WTC11 (cell line): ENCODE measurements at regions not wholly inside any gene's neighbourhood (a gene's known extent, or its start where the extent isn't known, plus 50 kb on each side); places are given as distances from the start of the nearest gene placed in this dataset.

Source experiments
- ATAC-seq: fragments of 200-7000 bp; cut with Tn5 transposase; 2 replicates; pipeline ENCODE4 v1.10.0; 2021; ENCODE audit warnings: mild to moderate bottlenecking, moderate library complexity
- CTCF ChIA-PET: fragments of 300-600 bp; sonication (Branson Sonifier 250); formaldehyde crosslinking; loops from one replicate; lab custom pipeline; 2021; ENCODE audit warnings: antibody characterized with exemption; lab: Charles Lee
- POLR2A ChIA-PET: fragments of 350-600 bp; sonication (Branson Sonifier 250); formaldehyde crosslinking; loops from one replicate; lab custom pipeline; 2021; ENCODE audit warnings: antibody characterized with exemption; lab: Charles Lee
- DNase-seq: peaks from one replicate; pipeline ENCODE4 v3.0.0; 2021; ENCODE audit warnings: low spot score
- H3K27ac Mint-ChIP-seq: 2 replicates; pipeline ENCODE4 v1.8.0; 2021; ENCODE audit warnings: mixed read lengths
- H3K27me3 Mint-ChIP-seq: 2 replicates; pipeline ENCODE4 v1.8.0; 2021; ENCODE audit warnings: low read depth, mild to moderate bottlenecking, moderate library complexity, mixed read lengths
- H3K36me3 Mint-ChIP-seq: 2 replicates; pipeline ENCODE4 v1.8.0; 2021; ENCODE audit warnings: mixed read lengths
- H3K4me1 Mint-ChIP-seq: 2 replicates; pipeline ENCODE4 v1.8.0; 2022; ENCODE audit warnings: mixed read lengths
- H3K4me3 Mint-ChIP-seq: 2 replicates; pipeline ENCODE4 v1.8.0; 2021; ENCODE audit warnings: mild to moderate bottlenecking, moderate library complexity, mixed read lengths
- H3K9me3 Mint-ChIP-seq: 2 replicates; pipeline ENCODE4 v1.8.0; 2021; ENCODE audit warnings: mixed read lengths
- CREB1 ChIP-seq: sonication (generic); formaldehyde crosslinking; IDR thresholded peaks from 2 replicates; pipeline ENCODE4 v1.8.0; 2023; ENCODE audit warnings: mild to moderate bottlenecking, missing genetic modification reagents
- E2F1 ChIP-seq: sonication (generic); formaldehyde crosslinking; IDR thresholded peaks from 2 replicates; pipeline ENCODE4 v1.8.0; 2022; ENCODE audit warnings: mild to moderate bottlenecking, missing genetic modification reagents
- JAZF1 ChIP-seq: fragments of 250-450 bp; sonication (Bioruptor Pico); IDR thresholded peaks from 2 replicates; pipeline ENCODE4 v1.9.0; 2021; ENCODE audit warnings: moderate library complexity, mild to moderate bottlenecking, inconsistent platforms
- NFATC4 ChIP-seq: fragments of 250-450 bp; sonication (Bioruptor Pico); IDR thresholded peaks from 2 replicates; pipeline ENCODE4 v1.9.0; 2021; ENCODE audit warnings: mild to moderate bottlenecking
- NFE2L1 ChIP-seq: sonication (generic); formaldehyde crosslinking; IDR thresholded peaks from 2 replicates; pipeline ENCODE4 v1.8.1; 2023; ENCODE audit warnings: missing genetic modification reagents
- ZBTB43 ChIP-seq: sonication (generic); formaldehyde crosslinking; IDR thresholded peaks from 2 replicates; pipeline ENCODE4 v1.8.1; 2023; ENCODE audit warnings: mild to moderate bottlenecking, missing genetic modification reagents
- ZMAT4 ChIP-seq: fragments of 250-450 bp; sonication (Bioruptor Pico); IDR thresholded peaks from 2 replicates; pipeline ENCODE4 v1.9.0; 2021; ENCODE audit warnings: mild to moderate bottlenecking
- ZNF121 ChIP-seq: sonication (generic); formaldehyde crosslinking; IDR thresholded peaks from 2 replicates; pipeline ENCODE4 v1.8.0; 2023; ENCODE audit warnings: missing genetic modification reagents
- ZNF263 ChIP-seq: sonication (generic); formaldehyde crosslinking; IDR thresholded peaks from 2 replicates; pipeline ENCODE4 v1.8.1; 2022; ENCODE audit warnings: low read depth, mild to moderate bottlenecking, moderate library complexity, missing genetic modification reagents
- ZNF396 ChIP-seq: fragments of 250-450 bp; sonication (Bioruptor Pico); IDR thresholded peaks from 2 replicates; pipeline ENCODE4 v1.8.0; 2021; ENCODE audit warnings: mild to moderate bottlenecking, moderate library complexity, borderline replicate concordance
- ZNF671 ChIP-seq: fragments of 250-450 bp; sonication (Bioruptor Pico); IDR thresholded peaks from 2 replicates; pipeline ENCODE4 v1.8.0; 2021; ENCODE audit warnings: mild to moderate bottlenecking
- TF ChIP-seq, protein P1 (sequence below): sonication (generic); formaldehyde crosslinking; IDR thresholded peaks from 2 replicates; pipeline ENCODE4 v1.8.0; 2022; ENCODE audit warnings: mild to moderate bottlenecking, missing genetic modification reagents
- TF ChIP-seq, protein P2 (sequence below): sonication (generic); formaldehyde crosslinking; IDR thresholded peaks from 2 replicates; pipeline ENCODE4 v1.8.1; 2023; ENCODE audit warnings: mild to moderate bottlenecking, moderate library complexity, missing genetic modification reagents
- TF ChIP-seq, protein P3 (sequence below): sonication (generic); formaldehyde crosslinking; IDR thresholded peaks from 2 replicates; pipeline ENCODE4 v1.8.0; 2023; ENCODE audit warnings: mild to moderate bottlenecking, missing genetic modification reagents
- TF ChIP-seq, protein P4 (sequence below): fragments of 250-450 bp; sonication (Bioruptor Pico); IDR thresholded peaks from 2 replicates; pipeline ENCODE4 v1.8.0; 2021; ENCODE audit warnings: mild to moderate bottlenecking
- TF ChIP-seq, protein P5 (sequence below): fragments of 250-450 bp; sonication (Bioruptor Pico); IDR thresholded peaks from 2 replicates; pipeline ENCODE4 v1.9.0; 2021; ENCODE audit warnings: mild to moderate bottlenecking, borderline replicate concordance

DNA sequence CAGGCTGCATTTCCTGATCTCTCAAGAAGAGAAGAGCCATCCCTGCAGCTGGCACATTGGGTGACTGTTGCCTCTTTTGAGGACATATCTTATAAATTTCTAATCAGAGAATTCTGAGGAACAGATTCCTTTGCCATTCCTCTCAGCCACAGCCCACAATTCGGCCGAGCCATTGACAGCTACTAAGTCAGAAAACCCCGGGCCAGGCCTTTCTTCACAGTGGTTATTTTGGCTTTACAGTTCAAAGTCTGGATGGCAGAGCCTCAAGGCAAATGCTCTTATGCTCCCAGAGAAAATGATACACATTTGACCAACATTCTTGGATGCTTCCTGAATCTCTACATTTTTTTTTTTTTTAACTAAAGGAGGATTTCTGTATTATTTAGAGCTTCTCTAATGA lies 138.4 kb upstream of the FRMD6 start:
- CTCF ChIA-PET = no interaction called here
- no peak overlapping the region for H3K27ac Mint-ChIP-seq
- no peaks in the 10 kb centered on the region for H3K9me3 Mint-ChIP-seq
- H3K4me1 Mint-ChIP-seq = peaks cover 12% of the 10 kb centered on the region
- ATAC-seq (no peak), DNase-seq (no peak)
- POLR2A ChIA-PET = no interaction called here
- TF ChIP-seq NFATC4 (CRISPR knock-in tag) (no peak), E2F1 (no peak)
- H3K27me3 Mint-ChIP-seq = no peaks in the 10 kb centered on the region; the same call in 1 of the 2 replicates
- H3K4me3 Mint-ChIP-seq = no peak overlapping the region
- H3K36me3 Mint-ChIP-seq = no peaks in the 10 kb centered on the region

GRCh38 chr14:51513933-51514332 lies 137.8 kb upstream of the FRMD6 start:
- no peaks in the 10 kb centered on the region for H3K36me3 Mint-ChIP-seq
- no peak overlapping the region for H3K27ac Mint-ChIP-seq
- H3K4me3 Mint-ChIP-seq = no peak overlapping the region
- DNase-seq (no peak), ATAC-seq (no peak)
- no peaks in the 10 kb centered on the region for H3K9me3 Mint-ChIP-seq
- peaks cover 7% of the 10 kb centered on the region for H3K4me1 Mint-ChIP-seq
- no peaks in the 10 kb centered on the region for H3K27me3 Mint-ChIP-seq
- TF ChIP-seq NFE2L1 = no peak
- no peak for TF ChIP-seq CREB1 (CRISPR knock-in tag)
- TF ChIP-seq, protein P1, sequence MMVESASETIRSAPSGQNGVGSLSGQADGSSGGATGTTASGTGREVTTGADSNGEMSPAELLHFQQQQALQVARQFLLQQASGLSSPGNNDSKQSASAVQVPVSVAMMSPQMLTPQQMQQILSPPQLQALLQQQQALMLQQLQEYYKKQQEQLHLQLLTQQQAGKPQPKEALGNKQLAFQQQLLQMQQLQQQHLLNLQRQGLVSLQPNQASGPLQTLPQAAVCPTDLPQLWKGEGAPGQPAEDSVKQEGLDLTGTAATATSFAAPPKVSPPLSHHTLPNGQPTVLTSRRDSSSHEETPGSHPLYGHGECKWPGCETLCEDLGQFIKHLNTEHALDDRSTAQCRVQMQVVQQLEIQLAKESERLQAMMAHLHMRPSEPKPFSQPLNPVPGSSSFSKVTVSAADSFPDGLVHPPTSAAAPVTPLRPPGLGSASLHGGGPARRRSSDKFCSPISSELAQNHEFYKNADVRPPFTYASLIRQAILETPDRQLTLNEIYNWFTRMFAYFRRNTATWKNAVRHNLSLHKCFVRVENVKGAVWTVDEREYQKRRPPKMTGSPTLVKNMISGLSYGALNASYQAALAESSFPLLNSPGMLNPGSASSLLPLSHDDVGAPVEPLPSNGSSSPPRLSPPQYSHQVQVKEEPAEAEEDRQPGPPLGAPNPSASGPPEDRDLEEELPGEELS (CRISPR knock-in tag) = no peak
- TF ChIP-seq ZBTB43 = no peak
- TF ChIP-seq, protein P2, sequence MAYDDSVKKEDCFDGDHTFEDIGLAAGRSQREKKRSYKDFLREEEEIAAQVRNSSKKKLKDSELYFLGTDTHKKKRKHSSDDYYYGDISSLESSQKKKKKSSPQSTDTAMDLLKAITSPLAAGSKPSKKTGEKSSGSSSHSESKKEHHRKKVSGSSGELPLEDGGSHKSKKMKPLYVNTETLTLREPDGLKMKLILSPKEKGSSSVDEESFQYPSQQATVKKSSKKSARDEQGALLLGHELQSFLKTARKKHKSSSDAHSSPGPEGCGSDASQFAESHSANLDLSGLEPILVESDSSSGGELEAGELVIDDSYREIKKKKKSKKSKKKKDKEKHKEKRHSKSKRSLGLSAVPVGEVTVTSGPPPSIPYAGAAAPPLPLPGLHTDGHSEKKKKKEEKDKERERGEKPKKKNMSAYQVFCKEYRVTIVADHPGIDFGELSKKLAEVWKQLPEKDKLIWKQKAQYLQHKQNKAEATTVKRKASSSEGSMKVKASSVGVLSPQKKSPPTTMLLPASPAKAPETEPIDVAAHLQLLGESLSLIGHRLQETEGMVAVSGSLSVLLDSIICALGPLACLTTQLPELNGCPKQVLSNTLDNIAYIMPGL (CRISPR knock-in tag) = no peak
- no peak for TF ChIP-seq ZMAT4 (CRISPR knock-in tag)
- TF ChIP-seq, protein P3, sequence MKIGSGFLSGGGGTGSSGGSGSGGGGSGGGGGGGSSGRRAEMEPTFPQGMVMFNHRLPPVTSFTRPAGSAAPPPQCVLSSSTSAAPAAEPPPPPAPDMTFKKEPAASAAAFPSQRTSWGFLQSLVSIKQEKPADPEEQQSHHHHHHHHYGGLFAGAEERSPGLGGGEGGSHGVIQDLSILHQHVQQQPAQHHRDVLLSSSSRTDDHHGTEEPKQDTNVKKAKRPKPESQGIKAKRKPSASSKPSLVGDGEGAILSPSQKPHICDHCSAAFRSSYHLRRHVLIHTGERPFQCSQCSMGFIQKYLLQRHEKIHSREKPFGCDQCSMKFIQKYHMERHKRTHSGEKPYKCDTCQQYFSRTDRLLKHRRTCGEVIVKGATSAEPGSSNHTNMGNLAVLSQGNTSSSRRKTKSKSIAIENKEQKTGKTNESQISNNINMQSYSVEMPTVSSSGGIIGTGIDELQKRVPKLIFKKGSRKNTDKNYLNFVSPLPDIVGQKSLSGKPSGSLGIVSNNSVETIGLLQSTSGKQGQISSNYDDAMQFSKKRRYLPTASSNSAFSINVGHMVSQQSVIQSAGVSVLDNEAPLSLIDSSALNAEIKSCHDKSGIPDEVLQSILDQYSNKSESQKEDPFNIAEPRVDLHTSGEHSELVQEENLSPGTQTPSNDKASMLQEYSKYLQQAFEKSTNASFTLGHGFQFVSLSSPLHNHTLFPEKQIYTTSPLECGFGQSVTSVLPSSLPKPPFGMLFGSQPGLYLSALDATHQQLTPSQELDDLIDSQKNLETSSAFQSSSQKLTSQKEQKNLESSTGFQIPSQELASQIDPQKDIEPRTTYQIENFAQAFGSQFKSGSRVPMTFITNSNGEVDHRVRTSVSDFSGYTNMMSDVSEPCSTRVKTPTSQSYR (CRISPR knock-in tag) = no peak
- TF ChIP-seq, protein P4, sequence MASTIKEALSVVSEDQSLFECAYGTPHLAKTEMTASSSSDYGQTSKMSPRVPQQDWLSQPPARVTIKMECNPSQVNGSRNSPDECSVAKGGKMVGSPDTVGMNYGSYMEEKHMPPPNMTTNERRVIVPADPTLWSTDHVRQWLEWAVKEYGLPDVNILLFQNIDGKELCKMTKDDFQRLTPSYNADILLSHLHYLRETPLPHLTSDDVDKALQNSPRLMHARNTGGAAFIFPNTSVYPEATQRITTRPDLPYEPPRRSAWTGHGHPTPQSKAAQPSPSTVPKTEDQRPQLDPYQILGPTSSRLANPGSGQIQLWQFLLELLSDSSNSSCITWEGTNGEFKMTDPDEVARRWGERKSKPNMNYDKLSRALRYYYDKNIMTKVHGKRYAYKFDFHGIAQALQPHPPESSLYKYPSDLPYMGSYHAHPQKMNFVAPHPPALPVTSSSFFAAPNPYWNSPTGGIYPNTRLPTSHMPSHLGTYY (CRISPR knock-in tag) = no peak
- no peak for TF ChIP-seq JAZF1 (CRISPR knock-in tag)
- TF ChIP-seq ZNF121 (CRISPR knock-in tag) = no peak
- no peak for TF ChIP-seq ZNF671 (CRISPR knock-in tag)
- no peak for TF ChIP-seq ZNF396
- no peak for TF ChIP-seq ZNF263
- TF ChIP-seq, protein P5, sequence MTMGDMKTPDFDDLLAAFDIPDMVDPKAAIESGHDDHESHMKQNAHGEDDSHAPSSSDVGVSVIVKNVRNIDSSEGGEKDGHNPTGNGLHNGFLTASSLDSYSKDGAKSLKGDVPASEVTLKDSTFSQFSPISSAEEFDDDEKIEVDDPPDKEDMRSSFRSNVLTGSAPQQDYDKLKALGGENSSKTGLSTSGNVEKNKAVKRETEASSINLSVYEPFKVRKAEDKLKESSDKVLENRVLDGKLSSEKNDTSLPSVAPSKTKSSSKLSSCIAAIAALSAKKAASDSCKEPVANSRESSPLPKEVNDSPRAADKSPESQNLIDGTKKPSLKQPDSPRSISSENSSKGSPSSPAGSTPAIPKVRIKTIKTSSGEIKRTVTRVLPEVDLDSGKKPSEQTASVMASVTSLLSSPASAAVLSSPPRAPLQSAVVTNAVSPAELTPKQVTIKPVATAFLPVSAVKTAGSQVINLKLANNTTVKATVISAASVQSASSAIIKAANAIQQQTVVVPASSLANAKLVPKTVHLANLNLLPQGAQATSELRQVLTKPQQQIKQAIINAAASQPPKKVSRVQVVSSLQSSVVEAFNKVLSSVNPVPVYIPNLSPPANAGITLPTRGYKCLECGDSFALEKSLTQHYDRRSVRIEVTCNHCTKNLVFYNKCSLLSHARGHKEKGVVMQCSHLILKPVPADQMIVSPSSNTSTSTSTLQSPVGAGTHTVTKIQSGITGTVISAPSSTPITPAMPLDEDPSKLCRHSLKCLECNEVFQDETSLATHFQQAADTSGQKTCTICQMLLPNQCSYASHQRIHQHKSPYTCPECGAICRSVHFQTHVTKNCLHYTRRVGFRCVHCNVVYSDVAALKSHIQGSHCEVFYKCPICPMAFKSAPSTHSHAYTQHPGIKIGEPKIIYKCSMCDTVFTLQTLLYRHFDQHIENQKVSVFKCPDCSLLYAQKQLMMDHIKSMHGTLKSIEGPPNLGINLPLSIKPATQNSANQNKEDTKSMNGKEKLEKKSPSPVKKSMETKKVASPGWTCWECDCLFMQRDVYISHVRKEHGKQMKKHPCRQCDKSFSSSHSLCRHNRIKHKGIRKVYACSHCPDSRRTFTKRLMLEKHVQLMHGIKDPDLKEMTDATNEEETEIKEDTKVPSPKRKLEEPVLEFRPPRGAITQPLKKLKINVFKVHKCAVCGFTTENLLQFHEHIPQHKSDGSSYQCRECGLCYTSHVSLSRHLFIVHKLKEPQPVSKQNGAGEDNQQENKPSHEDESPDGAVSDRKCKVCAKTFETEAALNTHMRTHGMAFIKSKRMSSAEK (CRISPR knock-in tag) = no peak
- POLR2A ChIA-PET = no interaction called here
- CTCF ChIA-PET = no interaction called here
